ENCODE measurements at regions not wholly inside any gene's neighbourhood (a gene's known extent, or its start where the extent isn't known, plus 50 kb on each side); places are given as distances from the start of the nearest gene placed in this dataset.
"Not testable (repeated sequence)": the region's sequence is repeated elsewhere in the genome, so short reads cannot be mapped to it uniquely, and the experiment has no call there.

GRCh38 chr6:60668428-60668827, 1617.6 kb downstream of the KHDRBS2 start:
- intact Hi-C loops (cut with DNase I) = no loop called here
- DNase-seq (no peak), ATAC-seq (no peak)
- 44% methylated on average over 1 of the region's 1 CpG for WGBS
- no peak overlapping the region for H3K27ac ChIP-seq (ENCODE audit: low read length)
- no peaks in the 10 kb centered on the region for H3K9me3 ChIP-seq (ENCODE audit: control insufficient read depth, low read length)
- H3K4me1 ChIP-seq (ENCODE audit: control insufficient read depth, insufficient read depth, low read length) = no peaks in the 10 kb centered on the region
- H3K27me3 ChIP-seq (ENCODE audit: control insufficient read depth, insufficient read depth) = no peaks in the 10 kb centered on the region
- no peak overlapping the region for H3K4me3 ChIP-seq (ENCODE audit: low read length)

GRCh38 chr6:60663199-60663598, 1622.8 kb downstream of the KHDRBS2 start:
- DNase-seq; H3K4me1 ChIP-seq (ENCODE audit: control insufficient read depth, insufficient read depth, low read length); H3K27me3 ChIP-seq (ENCODE audit: control insufficient read depth, insufficient read depth); H3K4me3 ChIP-seq (ENCODE audit: low read length); H3K9me3 ChIP-seq (ENCODE audit: control insufficient read depth, low read length); ATAC-seq; H3K27ac ChIP-seq (ENCODE audit: low read length); intact Hi-C loops (cut with DNase I): not testable (repeated sequence)
- 58% methylated on average over 5 of the region's 5 CpGs for WGBS

- ATAC-seq = no peak
- H3K4me1 ChIP-seq (ENCODE audit: control insufficient read depth, insufficient read depth, low read length) = no peaks in the 10 kb centered on the region
- intact Hi-C loops (cut with DNase I) = no loop called here
Observed at GRCh38 chr6:60643870-60644269, 1642.2 kb downstream of the KHDRBS2 start.

GRCh38 chr6:60639185-60639584, 1646.8 kb downstream of the KHDRBS2 start:
- ATAC-seq; H3K27ac ChIP-seq (ENCODE audit: low read length); H3K9me3 ChIP-seq (ENCODE audit: control insufficient read depth, low read length); H3K27me3 ChIP-seq (ENCODE audit: control insufficient read depth, insufficient read depth); H3K4me3 ChIP-seq (ENCODE audit: low read length); DNase-seq; H3K4me1 ChIP-seq (ENCODE audit: control insufficient read depth, insufficient read depth, low read length); intact Hi-C loops (cut with DNase I): not testable (repeated sequence)

More at GRCh38 chr6:60643870-60644269, 1642.2 kb downstream of the KHDRBS2 start:
- Histone ChIP-seq H3K4me3 (ENCODE audit: low read length) (no peak overlapping the region), H3K27me3 (ENCODE audit: control insufficient read depth, insufficient read depth) (no peaks in the 10 kb centered on the region), H3K27ac (ENCODE audit: low read length) (no peak overlapping the region), H3K9me3 (ENCODE audit: control insufficient read depth, low read length) (no peaks in the 10 kb centered on the region)
- DNase-seq = no peak
- 73% methylated on average over 1 of the region's 1 CpG for WGBS
